ENCODE measurements at regions not wholly inside any gene's neighbourhood (a gene's known extent, or its start where the extent isn't known, plus 50 kb on each side); places are given as distances from the start of the nearest gene placed in this dataset.

GRCh38 chr13:34025746-34026145, 207.8 kb downstream of the RFC3 start:
- no peak for TF ChIP-seq CTCF (IDR thresholded peaks at IDR 0.05)
- peaks cover 30% of the 10 kb centered on the region for H3K9me3 Mint-ChIP-seq (ENCODE audit: low read depth)
- H3K4me1 Mint-ChIP-seq (ENCODE audit: low read depth) = peaks cover 4% of the 10 kb centered on the region
- H3K27me3 Mint-ChIP-seq (ENCODE audit: low read depth) = no peaks in the 10 kb centered on the region
- H3K36me3 Mint-ChIP-seq (ENCODE audit: low read depth) = peaks cover 5% of the 10 kb centered on the region
- DNase-seq (ENCODE audit: low spot score) = no peak
- H3K27ac Mint-ChIP-seq (ENCODE audit: unreplicated experiment) = peak overlapping the region; percentile 43
- H3K4me3 Mint-ChIP-seq (ENCODE audit: unreplicated experiment) = no peak overlapping the region

- no peak for TF ChIP-seq CTCF (IDR thresholded peaks at IDR 0.05)
- H3K9me3 Mint-ChIP-seq (ENCODE audit: low read depth) = peaks cover 25% of the 10 kb centered on the region
- H3K27me3 Mint-ChIP-seq (ENCODE audit: low read depth) = no peaks in the 10 kb centered on the region
- H3K36me3 Mint-ChIP-seq (ENCODE audit: low read depth) = peaks cover 5% of the 10 kb centered on the region
- peaks cover 4% of the 10 kb centered on the region for H3K4me1 Mint-ChIP-seq (ENCODE audit: low read depth)
- DNase-seq (ENCODE audit: low spot score) = no peak
- no peak overlapping the region for H3K4me3 Mint-ChIP-seq (ENCODE audit: unreplicated experiment)
- H3K27ac Mint-ChIP-seq (ENCODE audit: unreplicated experiment) = no peak overlapping the region
These were observed 208.4 kb downstream of the RFC3 start for GRCh38 chr13:34026308-34026707.

GRCh38 chr13:34028496-34029442, 210.8 kb downstream of the RFC3 start:
- Mint-ChIP-seq H3K4me3 (ENCODE audit: unreplicated experiment) (no peak overlapping the region), H3K4me1 (ENCODE audit: low read depth) (peaks cover 4% of the 10 kb centered on the region), H3K27ac (ENCODE audit: unreplicated experiment) (no peak overlapping the region), H3K9me3 (ENCODE audit: low read depth) (peaks cover 15% of the 10 kb centered on the region), H3K36me3 (ENCODE audit: low read depth) (no peaks in the 10 kb centered on the region), H3K27me3 (ENCODE audit: low read depth) (no peaks in the 10 kb centered on the region)
- no peak for DNase-seq (ENCODE audit: low spot score)
- no peak for TF ChIP-seq CTCF (IDR thresholded peaks at IDR 0.05)

GRCh38 chr13:34030782-34031181, 212.8 kb downstream of the RFC3 start:
- no peak for DNase-seq (ENCODE audit: low spot score)
- no peaks in the 10 kb centered on the region for H3K27me3 Mint-ChIP-seq (ENCODE audit: low read depth)
- peaks cover 20% of the 10 kb centered on the region for H3K9me3 Mint-ChIP-seq (ENCODE audit: low read depth)
- H3K4me1 Mint-ChIP-seq (ENCODE audit: low read depth) = peaks cover 2% of the 10 kb centered on the region
- no peak overlapping the region for H3K27ac Mint-ChIP-seq (ENCODE audit: unreplicated experiment)
- H3K4me3 Mint-ChIP-seq (ENCODE audit: unreplicated experiment) = no peak overlapping the region
- no peak for TF ChIP-seq CTCF (IDR thresholded peaks at IDR 0.05)
- H3K36me3 Mint-ChIP-seq (ENCODE audit: low read depth) = peaks cover 3% of the 10 kb centered on the region

DNA sequence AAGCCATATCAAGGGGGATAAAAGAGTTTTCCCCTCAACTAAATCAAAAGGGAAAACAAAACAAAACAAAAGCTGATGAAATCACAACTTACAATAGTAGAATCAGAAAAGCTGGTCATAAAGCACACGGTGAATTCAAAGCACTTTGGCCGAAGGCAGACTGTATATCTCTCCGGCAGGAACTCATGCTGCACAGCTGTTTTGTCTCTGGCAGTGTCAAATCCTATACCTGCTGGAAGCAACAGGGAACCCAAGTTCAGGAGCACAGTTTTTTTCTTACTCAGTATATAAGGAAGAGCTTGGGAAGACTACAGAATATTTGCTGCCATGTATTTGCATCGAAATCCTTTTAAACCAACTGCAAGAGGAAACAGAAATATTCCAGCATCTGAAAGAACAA, 213.7 kb downstream of the RFC3 start:
- Mint-ChIP-seq H3K4me1 (ENCODE audit: low read depth) (no peaks in the 10 kb centered on the region), H3K27ac (ENCODE audit: unreplicated experiment) (no peak overlapping the region), H3K4me3 (ENCODE audit: unreplicated experiment) (no peak overlapping the region), H3K9me3 (ENCODE audit: low read depth) (peaks cover 15% of the 10 kb centered on the region), H3K36me3 (ENCODE audit: low read depth) (peaks cover 5% of the 10 kb centered on the region), H3K27me3 (ENCODE audit: low read depth) (no peaks in the 10 kb centered on the region)
- no peak for TF ChIP-seq CTCF (IDR thresholded peaks at IDR 0.05)
- no peak for DNase-seq (ENCODE audit: low spot score)
